Stimulated activated CD4-positive, alpha-beta T cell treated with anti-CD3 and anti-CD28 coated beads, Interleukin-2, amount 100 ng/mL, for 24 hours (primary cell): ENCODE measurements at regions not wholly inside any gene's neighbourhood (a gene's known extent, or its start where the extent isn't known, plus 50 kb on each side); places are given as distances from the start of the nearest gene placed in this dataset.
"Not testable (repeated sequence)": the region's sequence is repeated elsewhere in the genome, so short reads cannot be mapped to it uniquely, and the experiment has no call there.

Experiments
- DNase-seq, 2 donors: peaks; one replicate each; pipeline ENCODE4 v3.0.0-alpha.2; 2020

- no peak for DNase-seq
Measured at GRCh38 chr12:30578426-30578825, 117.2 kb downstream of the IPO8 start.

- DNase-seq = no peak
Measured at GRCh38 chr12:30573145-30573544, 122.5 kb downstream of the IPO8 start.

GRCh38 chr12:30570211-30570890 is 125.3 kb downstream of the IPO8 start:
- no peak for DNase-seq

- DNase-seq = no peak
Measured at GRCh38 chr12:30569426-30569825, 126.2 kb downstream of the IPO8 start.

DNA sequence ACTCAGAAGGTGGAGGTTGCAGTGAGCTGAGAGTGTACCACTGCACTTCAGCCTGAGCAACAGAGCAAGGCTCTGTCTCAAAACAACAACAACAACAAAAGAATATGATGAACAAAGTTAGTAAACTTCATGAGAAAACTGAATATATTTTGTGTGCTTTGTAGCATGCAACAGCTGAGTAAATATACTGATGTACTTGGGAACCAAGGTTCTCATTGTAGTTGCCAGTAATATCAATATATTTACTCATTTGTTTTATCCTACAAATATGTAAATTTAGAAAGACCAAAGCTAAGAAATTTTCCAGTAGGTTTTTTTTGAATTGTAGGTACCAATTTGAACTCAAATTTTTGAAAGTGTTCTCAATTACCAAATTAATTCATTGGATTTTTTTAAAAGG is 127.2 kb downstream of the IPO8 start:
- no peak for DNase-seq

DNA sequence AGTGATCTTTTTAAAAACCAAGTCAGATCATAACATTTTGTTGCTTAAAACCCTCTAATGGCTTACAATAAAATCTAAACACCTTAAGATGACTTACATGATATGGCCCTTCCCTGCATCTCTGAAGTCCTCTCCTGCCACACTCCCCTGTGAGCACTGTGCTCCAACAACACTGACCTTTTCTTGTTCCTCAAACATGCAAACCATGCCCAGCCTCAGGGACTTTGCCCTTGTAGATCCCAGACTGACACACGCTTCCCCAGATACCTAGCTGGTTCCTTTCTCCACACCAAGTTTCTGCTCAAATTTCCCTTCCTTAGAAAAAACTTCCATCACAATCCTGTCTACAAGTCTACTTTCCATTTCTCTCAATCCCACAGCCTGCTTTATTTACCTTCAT is 128.6 kb downstream of the IPO8 start:
- DNase-seq = no peak

- no peak for DNase-seq
Measured at GRCh38 chr12:30564394-30564793, 131.3 kb downstream of the IPO8 start.

DNA sequence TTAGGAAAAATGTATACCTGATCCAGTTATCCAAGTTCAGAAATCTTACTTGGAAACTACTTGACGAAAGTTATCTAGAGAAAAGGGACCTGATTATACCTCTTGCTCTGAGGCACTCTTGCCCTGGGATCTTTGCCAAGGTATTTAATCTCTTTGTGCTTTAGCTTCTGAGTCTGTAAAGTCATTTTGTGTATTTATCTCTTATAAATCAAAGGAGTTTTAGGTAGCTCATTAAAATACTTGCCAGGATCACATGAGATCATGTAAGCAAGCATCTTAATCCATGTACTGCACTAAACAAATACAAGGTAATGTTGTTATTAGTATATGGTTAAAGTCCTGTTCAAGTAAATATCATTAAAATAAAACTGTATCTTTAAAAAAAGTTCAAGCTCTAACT is 147.5 kb downstream of the IPO8 start:
- no peak for DNase-seq

GRCh38 chr12:30546121-30546520 is 149.5 kb downstream of the IPO8 start:
- DNase-seq = no peak

DNA sequence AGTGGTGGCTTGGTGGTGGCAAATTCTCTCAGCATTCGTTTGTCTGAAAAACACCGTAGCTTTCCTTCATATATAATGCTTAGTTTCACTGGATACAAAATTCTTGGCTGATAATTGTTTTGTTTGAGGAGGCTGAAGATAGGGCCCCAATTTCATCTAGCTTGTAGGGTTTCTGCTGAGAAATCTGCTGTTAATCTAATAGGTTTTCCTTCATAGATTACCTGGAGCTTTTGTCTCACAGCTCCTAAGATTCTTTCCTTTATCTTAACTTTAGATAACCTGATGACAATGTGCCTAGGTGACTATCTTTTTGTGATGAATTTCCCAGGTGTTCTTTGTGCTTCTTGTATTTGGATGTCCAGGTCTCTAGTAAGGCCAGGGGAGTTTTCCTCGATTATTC is 151.0 kb downstream of the IPO8 start:
- DNase-seq = not testable (repeated sequence)

DNA sequence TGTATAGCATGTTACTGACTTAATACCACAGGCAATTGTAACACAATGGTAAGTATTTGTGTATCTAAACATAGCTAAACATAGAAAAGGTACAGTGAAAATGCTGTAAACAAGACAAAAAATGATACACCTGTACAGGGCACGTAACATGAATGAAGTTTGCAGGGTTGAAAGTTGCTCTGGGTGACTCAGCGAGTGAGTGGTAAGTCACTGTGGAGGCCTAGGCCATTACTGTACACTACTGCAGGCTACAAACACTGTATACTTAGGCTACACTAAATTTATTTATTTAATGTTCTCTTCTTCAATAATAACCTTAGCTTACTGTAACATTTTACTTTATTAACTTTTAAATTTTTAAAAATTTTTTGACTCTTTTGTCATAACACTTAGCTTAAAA is 158.4 kb downstream of the IPO8 start:
- no peak for DNase-seq

DNA sequence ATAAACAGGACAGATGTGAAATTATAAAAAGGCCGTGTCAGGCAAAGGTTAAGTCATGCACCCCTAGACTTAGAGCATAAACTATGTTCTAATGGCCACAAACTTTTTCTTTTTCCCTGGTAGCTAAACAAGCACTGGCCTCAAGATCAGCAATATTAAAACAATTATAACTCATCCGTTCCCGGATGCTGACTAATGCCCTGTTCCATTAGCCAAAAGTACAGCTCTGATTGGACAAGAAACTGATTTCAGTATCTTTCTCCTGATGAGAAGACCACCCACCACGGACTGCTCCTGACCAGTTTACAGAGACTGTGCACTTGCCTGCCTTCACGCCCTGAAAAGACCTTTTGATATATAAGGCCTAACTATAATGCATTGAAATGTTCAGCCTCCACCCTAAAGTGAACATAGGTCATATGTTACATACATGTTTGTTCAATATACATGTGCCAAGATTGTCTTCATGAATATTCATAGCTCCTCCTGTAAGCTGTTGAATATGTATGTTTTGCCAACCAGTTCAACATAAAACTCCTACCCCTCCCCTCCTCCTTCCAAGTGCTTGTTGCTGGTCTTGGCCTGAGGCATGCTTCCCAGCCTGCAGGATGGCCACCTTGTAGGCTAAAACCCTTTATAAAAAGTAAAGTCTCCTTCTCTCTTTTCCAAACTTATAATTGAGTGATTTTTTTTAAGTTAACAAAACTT is 162.0 kb downstream of the IPO8 start:
- no peak for DNase-seq

DNA sequence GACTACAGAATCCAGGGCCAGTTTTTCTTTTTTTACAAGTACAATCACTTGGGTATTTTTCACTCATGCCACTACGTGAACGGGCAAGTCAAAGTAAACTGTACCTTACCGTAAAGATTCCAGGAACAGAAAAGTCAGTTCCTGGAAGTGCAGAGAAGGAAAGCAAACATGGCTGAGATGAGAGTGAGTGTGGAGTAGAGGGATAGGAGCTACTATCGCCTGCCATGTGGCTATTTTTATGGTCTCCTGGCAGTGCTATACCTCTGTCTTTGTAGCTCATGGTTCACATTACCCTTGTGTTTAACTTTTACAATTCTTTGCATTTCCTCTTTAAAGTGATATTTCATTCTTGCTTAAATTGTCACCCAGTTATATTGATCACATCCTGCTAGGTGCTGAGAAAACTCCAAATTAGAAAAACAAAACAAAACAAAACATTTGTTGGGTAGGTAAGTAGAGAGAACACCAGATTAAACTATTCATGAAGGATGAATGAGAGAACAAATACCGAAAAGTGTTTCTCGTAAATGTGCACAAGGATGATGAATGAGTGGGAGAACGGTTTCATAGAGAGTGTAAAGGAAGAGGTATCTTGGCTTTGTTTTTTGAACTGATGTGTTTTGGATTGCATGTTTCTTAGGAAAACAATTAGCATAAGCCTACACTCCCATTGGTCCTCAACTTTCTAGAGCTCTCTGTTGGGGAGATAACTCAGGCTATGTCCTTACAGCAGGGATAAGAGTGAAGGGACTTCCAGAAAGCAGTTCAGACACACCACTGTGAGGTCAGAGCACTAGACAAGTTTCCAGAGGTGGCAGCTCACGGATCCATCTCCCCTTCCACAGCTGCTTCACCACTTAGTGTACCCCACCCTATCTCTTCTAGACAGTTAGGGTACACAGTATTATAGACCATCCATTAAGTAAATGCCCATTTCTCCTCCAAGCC is 163.7 kb downstream of the IPO8 start:
- DNase-seq = no peak

- no peak for DNase-seq
Measured at GRCh38 chr12:30529489-30530269, 166.0 kb downstream of the IPO8 start.

DNA sequence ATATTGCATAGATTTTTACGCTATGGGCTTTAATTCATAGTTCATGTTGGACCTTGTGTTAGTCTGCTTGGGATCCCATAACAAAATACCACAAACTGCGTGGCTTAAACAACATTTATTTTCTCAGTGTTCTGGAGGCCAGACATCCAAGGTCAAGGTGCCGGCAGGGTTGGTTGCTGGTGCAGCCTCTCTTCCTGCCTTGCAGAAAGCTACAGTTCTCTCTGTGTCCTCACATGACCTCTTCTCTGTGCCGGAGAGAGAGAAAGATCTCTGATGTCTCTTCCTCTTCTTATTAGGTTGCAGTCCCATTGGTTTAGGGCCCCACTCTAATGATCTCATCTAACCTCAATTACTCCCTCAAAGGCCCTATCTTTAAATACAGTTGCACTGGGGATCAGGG is 170.5 kb downstream of the IPO8 start:
- DNase-seq = no peak

DNA sequence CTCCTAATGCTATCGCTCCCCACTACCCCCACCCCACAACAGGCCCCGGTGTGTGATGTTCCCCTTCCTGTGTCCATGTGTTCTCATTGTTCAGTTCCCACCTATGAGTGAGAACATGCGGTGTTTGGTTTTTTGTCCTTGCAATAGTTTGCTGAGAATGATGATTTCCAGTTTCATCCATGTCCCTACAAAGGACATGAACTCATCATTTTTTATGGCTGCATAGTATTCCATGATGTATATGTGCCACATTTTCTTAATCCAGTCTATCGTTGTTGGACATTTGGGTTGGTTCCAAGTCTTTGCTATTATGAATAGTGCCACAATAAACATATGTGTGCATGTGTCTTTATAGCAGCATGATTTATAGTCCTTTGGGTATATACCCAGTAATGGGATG is 175.4 kb downstream of the IPO8 start:
- DNase-seq = not testable (repeated sequence)

DNA sequence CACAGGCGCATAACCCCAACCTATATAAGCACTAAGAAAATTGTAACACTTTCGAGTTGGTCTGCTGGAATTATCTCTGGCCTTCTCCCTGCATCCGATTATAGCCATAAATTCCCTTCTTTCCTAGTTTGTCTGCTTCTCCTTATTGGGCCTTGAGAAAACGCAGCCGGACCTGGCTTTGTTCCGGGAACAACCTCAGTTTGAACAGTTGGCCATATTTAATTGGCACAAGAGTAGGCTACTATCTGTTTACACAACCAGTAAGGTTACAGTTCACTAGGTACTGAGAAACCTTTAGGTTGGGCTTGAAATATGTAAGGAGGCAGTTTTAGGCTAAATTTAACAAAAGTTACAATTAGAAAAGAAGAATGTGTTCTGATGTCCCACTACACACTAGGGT is 176.1 kb downstream of the IPO8 start:
- no peak for DNase-seq

DNA sequence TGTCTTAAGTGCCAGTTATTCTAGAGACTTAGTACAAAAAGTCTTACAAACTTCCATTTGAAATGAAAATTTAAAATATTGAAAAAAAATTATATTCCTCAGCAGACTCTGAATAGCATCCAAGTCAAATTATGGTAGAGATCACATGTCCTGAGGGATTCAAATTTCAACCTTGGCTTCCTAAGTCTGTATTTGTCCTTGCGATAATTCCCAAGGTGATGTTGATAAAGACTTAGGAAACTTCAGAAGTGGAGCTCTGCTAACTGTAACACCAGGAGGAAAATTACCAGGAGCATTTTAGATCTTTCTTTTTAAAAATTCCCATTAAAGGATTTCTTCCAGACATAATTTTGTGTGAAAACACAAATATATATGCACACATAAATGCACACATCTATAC is 178.3 kb downstream of the IPO8 start:
- no peak for DNase-seq

DNA sequence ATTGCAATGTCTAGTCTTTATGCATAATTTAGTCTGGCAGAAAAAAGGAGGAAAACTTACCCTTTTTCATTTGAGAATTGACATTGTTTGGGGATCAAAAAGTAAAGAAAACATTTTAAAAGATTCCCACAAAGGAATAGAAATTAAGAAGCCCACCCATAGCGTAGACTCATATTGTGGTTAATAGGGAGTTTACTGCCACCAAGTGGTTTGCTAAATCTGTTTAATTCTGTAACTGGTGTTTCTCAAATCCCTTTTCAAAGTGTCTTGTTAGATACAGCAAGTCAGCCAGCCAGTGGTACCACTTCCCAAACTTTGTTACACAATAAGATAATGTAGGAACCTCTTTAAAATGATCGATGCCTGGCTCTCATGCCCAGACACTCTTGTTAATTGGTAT is 180.3 kb downstream of the IPO8 start:
- DNase-seq = no peak

DNA sequence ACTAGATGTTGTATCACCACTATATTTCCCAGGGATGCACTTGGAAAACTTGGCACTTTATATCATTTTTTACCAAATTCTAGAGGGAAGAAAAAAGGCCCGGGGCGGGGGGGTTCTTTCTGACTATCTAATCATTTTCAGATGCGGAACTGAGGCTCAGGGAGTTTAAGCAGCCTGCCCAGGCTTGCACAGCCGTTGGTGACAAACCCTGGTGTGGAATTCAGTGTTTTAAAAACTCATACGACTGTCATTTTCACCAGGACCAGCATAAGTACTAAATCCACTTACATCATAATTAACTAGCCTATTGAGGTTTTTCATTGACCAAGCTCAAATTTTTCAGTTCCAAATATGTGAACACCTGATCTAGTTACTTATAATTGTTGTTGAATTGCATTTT is 181.0 kb downstream of the IPO8 start:
- no peak for DNase-seq

DNA sequence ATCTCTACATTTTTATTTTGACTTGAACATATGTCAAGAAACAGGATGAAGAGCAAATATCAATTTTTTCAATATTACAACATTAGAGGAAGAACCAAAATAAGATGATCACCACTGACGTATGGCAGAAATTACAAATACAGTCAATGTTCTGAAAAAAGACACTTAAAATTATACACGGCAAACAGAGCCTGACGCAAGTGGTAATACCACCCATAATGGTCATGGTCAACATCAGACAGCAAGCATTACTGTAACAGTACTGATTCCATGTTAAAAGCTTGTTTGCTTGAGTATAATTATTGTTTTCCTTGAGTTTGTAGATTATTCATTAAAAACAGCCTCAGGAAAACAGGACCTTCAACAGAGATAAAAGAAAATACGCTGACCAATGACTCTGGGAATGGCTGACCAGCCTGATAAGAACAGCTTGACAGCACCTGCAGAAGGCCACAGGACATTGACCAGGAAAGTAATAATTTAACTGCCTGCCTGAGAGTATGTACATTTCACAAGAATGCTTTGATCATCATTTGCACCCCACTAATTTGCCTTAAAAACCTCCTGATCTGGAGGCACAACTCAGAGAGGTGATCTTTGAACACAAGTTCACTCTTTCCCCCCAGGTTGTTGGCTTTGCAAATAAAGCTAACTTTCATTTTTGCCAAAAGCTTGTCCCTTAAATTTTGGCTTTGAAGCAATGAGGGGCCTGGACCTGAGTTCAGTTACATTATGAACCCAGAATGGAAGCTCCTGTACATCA is 187.3 kb downstream of the IPO8 start:
- no peak for DNase-seq

DNA sequence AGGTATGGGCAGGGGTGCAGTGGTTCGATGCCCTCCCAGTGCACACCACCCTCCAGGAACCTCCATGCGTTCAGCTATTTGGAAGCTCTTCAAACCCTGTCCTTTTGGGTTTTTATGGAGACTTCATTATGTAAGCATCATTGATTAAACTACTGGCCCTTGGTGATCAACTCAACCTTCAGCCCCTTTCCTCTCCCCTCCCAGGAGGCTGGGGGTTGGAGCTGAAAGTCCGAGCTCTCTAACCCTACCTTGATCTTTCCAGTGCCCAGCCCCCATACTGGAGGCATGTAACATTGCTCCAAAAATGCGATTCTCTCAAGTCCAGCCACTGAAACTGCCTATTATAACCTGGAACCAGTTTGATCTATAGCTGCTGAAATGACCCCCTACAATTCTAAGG is 188.1 kb downstream of the IPO8 start:
- no peak for DNase-seq
